Stimulated activated CD4-positive, alpha-beta T cell treated with anti-CD3 and anti-CD28 coated beads, Interleukin-15, amount 100 ng/mL, for 24 hours (primary cell): ENCODE measurements at regions not wholly inside any gene's neighbourhood (a gene's known extent, or its start where the extent isn't known, plus 50 kb on each side); places are given as distances from the start of the nearest gene placed in this dataset.
A peak's percentile ranks its signal among the peaks of the same experiment; 100 is the strongest.
"Not testable (repeated sequence)": the region's sequence is repeated elsewhere in the genome, so short reads cannot be mapped to it uniquely, and the experiment has no call there.

ENCODE experiments used
- DNase-seq: peaks from one replicate; pipeline ENCODE4 v3.0.0-alpha.2; 2020

DNA sequence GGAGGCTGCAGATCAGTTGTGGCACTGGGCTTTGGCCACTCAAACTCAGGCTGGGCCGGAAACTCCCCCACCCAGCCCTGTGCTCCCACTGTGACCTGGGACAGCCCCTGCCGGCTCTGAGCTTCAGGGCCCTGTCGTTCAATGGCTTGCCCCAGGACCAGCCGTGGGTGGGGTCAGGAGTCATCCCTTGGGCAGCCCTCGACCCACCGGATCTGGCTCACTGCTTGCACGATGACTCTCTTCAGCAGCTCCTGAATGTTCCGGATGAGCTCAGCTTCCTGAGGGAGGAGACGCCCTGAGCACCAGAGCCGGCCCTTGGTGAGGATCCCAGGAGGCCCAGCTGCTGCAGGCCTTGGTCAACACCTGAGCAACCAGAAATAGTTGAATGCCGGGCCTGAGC lies 1544.2 kb upstream of the USP9Y start:
- DNase-seq: not testable (repeated sequence)

DNA sequence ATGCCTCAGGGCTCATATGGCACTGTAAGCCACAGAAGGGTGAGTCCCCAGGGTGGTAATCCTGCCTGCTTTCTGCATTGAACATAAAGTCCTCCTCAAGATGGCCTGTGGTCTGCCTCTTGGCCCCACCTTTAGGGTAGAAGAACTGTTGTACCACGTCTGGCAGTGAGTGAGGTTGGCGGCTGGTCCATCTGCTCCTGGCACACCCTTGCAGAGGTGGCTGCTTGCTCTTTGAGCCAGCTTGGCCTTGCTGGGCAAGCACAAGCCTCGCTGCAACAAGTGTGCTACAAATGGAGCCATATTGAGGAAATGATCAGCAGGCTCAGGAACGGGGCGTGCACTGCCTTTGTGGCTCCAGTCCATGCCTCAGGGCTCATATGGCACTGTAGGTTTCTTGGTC lies 1524.0 kb upstream of the USP9Y start:
- DNase-seq: not testable (repeated sequence)

DNA sequence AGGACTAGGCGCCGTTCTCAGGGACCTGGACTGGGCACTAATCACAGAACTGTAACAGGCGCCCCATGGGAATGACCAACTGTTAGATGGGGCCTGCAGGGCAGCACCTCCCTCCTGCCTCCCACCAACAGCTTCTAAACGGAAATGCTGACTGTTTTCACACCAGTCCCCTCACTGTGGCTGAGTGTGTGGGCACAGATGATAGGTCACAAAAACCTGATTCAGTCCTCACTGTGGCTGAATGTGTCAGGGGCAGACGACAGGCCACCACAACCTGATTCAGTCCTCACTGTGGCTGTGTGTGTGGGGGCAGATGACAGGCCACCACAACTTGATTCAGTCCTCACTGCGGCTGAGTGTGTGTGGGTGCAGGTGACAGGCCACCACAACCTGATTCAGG lies 1499.9 kb upstream of the USP9Y start:
- DNase-seq: peak; percentile 12

DNA sequence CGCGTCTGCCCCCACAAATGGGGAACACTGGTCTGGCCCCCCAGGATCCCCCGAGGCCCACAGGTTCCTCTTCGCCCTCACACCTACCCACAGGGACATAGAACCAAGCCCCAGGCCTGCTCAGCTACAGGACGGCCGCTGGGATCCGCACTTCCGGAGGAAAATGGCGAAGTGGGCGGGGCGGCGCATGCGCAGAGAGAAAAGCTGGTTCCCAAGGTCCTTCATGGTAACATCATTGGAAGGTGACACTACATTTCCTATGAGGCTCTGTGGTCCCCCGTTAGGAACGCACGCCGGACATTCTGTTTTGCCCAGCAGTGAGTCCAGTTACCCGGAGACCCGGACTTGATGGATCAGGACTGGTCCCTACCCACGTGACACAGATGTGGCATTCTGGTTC lies 1486.2 kb upstream of the USP9Y start:
- peak; percentile 5 for DNase-seq
